ENCODE measurements at regions not wholly inside any gene's neighbourhood (a gene's known extent, or its start where the extent isn't known, plus 50 kb on each side); places are given as distances from the start of the nearest gene placed in this dataset.
A peak's percentile ranks its signal among the peaks of the same experiment; 100 is the strongest.

- 96 to 100% methylated on average over 1 of the region's 1 CpG for WGBS, 2 donors
- Histone ChIP-seq H3K27ac (peak overlapping the region in 1 of 4 donors; percentile 17), H3K36me3 (no peaks in the 10 kb centered on the region), H3K4me1 (peaks cover 8 to 42% (median 21%) of the 10 kb centered on the region in 3 donors), H3K4me3 (no peak overlapping the region), H3K27me3 (no peaks in the 10 kb centered on the region), H3K9me3 (no peaks in the 10 kb centered on the region)
- no peak for TF ChIP-seq CTCF (IDR thresholded peaks at IDR 0.05)
- no peak for DNase-seq
- FAIRE-seq, result no peak
- no peak for ATAC-seq
- intact Hi-C loops (cut with DNase I), result no loop called here
Observed at GRCh38 chr12:67424784-67425183, 155.6 kb downstream of the CAND1 start.

- intact Hi-C loops (cut with DNase I), result no loop called here
- ATAC-seq (peak; percentile 61 to 80 (median 66)), FAIRE-seq (no peak), DNase-seq (peak in 1 of 6 donors; percentile 15)
- Histone ChIP-seq H3K36me3 (no peaks in the 10 kb centered on the region), H3K27me3 (no peaks in the 10 kb centered on the region), H3K4me1 (peaks cover 3 to 37% (median 19%) of the 10 kb centered on the region in 3 donors), H3K4me3 (no peak overlapping the region), H3K9me3 (no peaks in the 10 kb centered on the region), H3K27ac (peak overlapping the region in 1 of 4 donors; percentile 53)
- WGBS, 2 donors, result 89 to 100% methylated on average over 1 of the region's 1 CpG
- TF ChIP-seq CTCF (IDR thresholded peaks at IDR 0.05), result no peak
Observed at GRCh38 chr12:67425394-67425793, 156.2 kb downstream of the CAND1 start.

GRCh38 chr12:67426067-67426466, 156.9 kb downstream of the CAND1 start:
- no peak for FAIRE-seq
- intact Hi-C loops (cut with DNase I), result no loop called here
- peak in 4 of 6 donors; percentile 20 to 63 (median 39) for DNase-seq
- H3K36me3 ChIP-seq, result no peaks in the 10 kb centered on the region
- peak overlapping the region; percentile 2 to 63 (median 40) for H3K27ac ChIP-seq
- H3K27me3 ChIP-seq, result no peaks in the 10 kb centered on the region
- ATAC-seq, result peak; percentile 79 to 83 (median 80)
- 15 to 26% methylated on average over 2 of the region's 2 CpGs for WGBS, 2 donors
- peaks cover 0 to 30% (median 24%) of the 10 kb centered on the region in 3 donors for H3K4me1 ChIP-seq
- TF ChIP-seq CTCF (IDR thresholded peaks at IDR 0.05), result no peak
- no peaks in the 10 kb centered on the region for H3K9me3 ChIP-seq
- H3K4me3 ChIP-seq, result no peak overlapping the region

GRCh38 chr12:67427336-67427735, 158.2 kb downstream of the CAND1 start:
- H3K27me3 ChIP-seq, result no peaks in the 10 kb centered on the region
- DNase-seq (no peak), ATAC-seq (no peak), FAIRE-seq (no peak)
- H3K36me3 ChIP-seq, result no peaks in the 10 kb centered on the region
- no peaks in the 10 kb centered on the region for H3K9me3 ChIP-seq
- intact Hi-C loops (cut with DNase I), result no loop called here
- H3K4me3 ChIP-seq, result no peak overlapping the region
- H3K4me1 ChIP-seq, result peaks cover 0 to 35% (median 24%) of the 10 kb centered on the region in 3 donors
- no peak overlapping the region for H3K27ac ChIP-seq
- 93 to 95% methylated on average over 4 of the region's 4 CpGs for WGBS, 2 donors
- no peak for TF ChIP-seq CTCF (IDR thresholded peaks at IDR 0.05)

- no peaks in the 10 kb centered on the region for H3K36me3 ChIP-seq
- intact Hi-C loops (cut with DNase I), result no loop called here
- 65 to 66% methylated on average over 2 of the region's 2 CpGs for WGBS, 2 donors
- H3K27ac ChIP-seq, result no peak overlapping the region
- H3K27me3 ChIP-seq, result no peaks in the 10 kb centered on the region
- peak; percentile 32 for FAIRE-seq
- no peaks in the 10 kb centered on the region for H3K9me3 ChIP-seq
- H3K4me3 ChIP-seq, result no peak overlapping the region
- no peak for ATAC-seq
- TF ChIP-seq CTCF (IDR thresholded peaks at IDR 0.05), result no peak
- peaks cover 0 to 30% (median 19%) of the 10 kb centered on the region in 3 donors for H3K4me1 ChIP-seq
- DNase-seq, result no peak
Observed at GRCh38 chr12:67428431-67428830, 159.3 kb downstream of the CAND1 start.
